Loucy (cell line): ENCODE measurements at regions not wholly inside any gene's neighbourhood (a gene's known extent, or its start where the extent isn't known, plus 50 kb on each side); places are given as distances from the start of the nearest gene placed in this dataset.

Experiments used
- H2AFZ ChIP-seq: fragments of 200-600 bp; sonication (generic); 2 replicates; pipeline ENCODE4 v1.6.0; 2016; ENCODE audit warnings: antibody characterized with exemption, mild to moderate bottlenecking, low read length, moderate library complexity
- H3F3A ChIP-seq: fragments of 200-600 bp; 2 replicates; pipeline ENCODE4 v1.6.0; 2016; ENCODE audit warnings: antibody characterized with exemption, low read depth, mild to moderate bottlenecking
- H3K27me3 ChIP-seq: fragments of 200-600 bp; sonication (generic); 2 replicates; pipeline ENCODE4 v1.6.1; 2014; ENCODE audit warnings: low read length, mild to moderate bottlenecking; ENCODE audit not compliant: insufficient read depth, poor library complexity, severe bottlenecking
- H3K36me3 ChIP-seq: fragments of 200-600 bp; sonication (generic); 2 replicates; pipeline ENCODE4 v1.6.1; 2016; ENCODE audit warnings: low read length; ENCODE audit not compliant: insufficient read depth
- H3K4me1 ChIP-seq: fragments of 200-600 bp; sonication (generic); 2 replicates; pipeline ENCODE4 v1.5.1; 2014; ENCODE audit warnings: low read length, mild to moderate bottlenecking; ENCODE audit not compliant: insufficient read depth, poor library complexity, severe bottlenecking
- H3K4me2 ChIP-seq: fragments of 200-600 bp; sonication (generic); 2 replicates; pipeline ENCODE4 v1.6.0; 2014; ENCODE audit warnings: antibody characterized with exemption, low read length, low read depth, mild to moderate bottlenecking; ENCODE audit not compliant: poor library complexity, severe bottlenecking
- H3K4me3 ChIP-seq: fragments of 200-600 bp; sonication (generic); 2 replicates; pipeline ENCODE4 v1.5.1; 2014; ENCODE audit warnings: low read length, mild to moderate bottlenecking, mixed read lengths; ENCODE audit not compliant: poor library complexity, severe bottlenecking
- H3K79me2 ChIP-seq: fragments of 200-600 bp; sonication (generic); 2 replicates; pipeline ENCODE4 v1.6.1; 2014; ENCODE audit warnings: low read length; ENCODE audit not compliant: insufficient read depth
- H3K9ac ChIP-seq: fragments of 200-600 bp; sonication (generic); 2 replicates; pipeline ENCODE4 v1.6.0; 2014; ENCODE audit warnings: mild to moderate bottlenecking, low read depth, low read length, moderate library complexity; ENCODE audit not compliant: poor library complexity, severe bottlenecking
- H3K9me2 ChIP-seq: fragments of 200-600 bp; sonication (generic); replicated peaks from 2 replicates; pipeline ENCODE4 v1.6.1; 2016; ENCODE audit warnings: low read depth, low read length, mixed read lengths
- H3K9me3 ChIP-seq: fragments of 200-600 bp; sonication (generic); 2 replicates; pipeline ENCODE4 v1.6.1; 2014; ENCODE audit warnings: mild to moderate bottlenecking, antibody characterized with exemption, low read length, low read depth; ENCODE audit not compliant: insufficient read depth
- H4K20me1 ChIP-seq: fragments of 200-600 bp; sonication (generic); 2 replicates; pipeline ENCODE4 v1.6.0; 2014; ENCODE audit warnings: antibody characterized with exemption, low read length, mild to moderate bottlenecking; ENCODE audit not compliant: insufficient read depth, poor library complexity, severe bottlenecking
- CTCF ChIP-seq: fragments of 200-600 bp; sonication (generic); conservative IDR thresholded peaks from 2 replicates; pipeline ENCODE4 v1.5.1; 2014; ENCODE audit warnings: mild to moderate bottlenecking, antibody characterized with exemption, low read length
- EZH2phosphoT487 ChIP-seq: fragments of 200-600 bp; IDR thresholded peaks from 2 replicates; pipeline ENCODE4 v1.6.1; 2018; ENCODE audit warnings: antibody characterized with exemption, mild to moderate bottlenecking, moderate library complexity, borderline replicate concordance

GRCh38 chr1:37258068-37258467 lies 216.3 kb upstream of the ZC3H12A start:
- no peaks in the 10 kb centered on the region for H3K4me1 ChIP-seq
- H3K4me3 ChIP-seq = no peak overlapping the region
- no peaks in the 10 kb centered on the region for H3K27me3 ChIP-seq
- no peaks in the 10 kb centered on the region for H4K20me1 ChIP-seq
- TF ChIP-seq CTCF (no peak), EZH2phosphoT487 (no peak)
- H3K9me2 ChIP-seq = no peaks in the 10 kb centered on the region
- no peak overlapping the region for H2AFZ ChIP-seq
- H3K9me3 ChIP-seq = no peaks in the 10 kb centered on the region
- no peaks in the 10 kb centered on the region for H3F3A ChIP-seq
- H3K79me2 ChIP-seq = no peaks in the 10 kb centered on the region
- no peak overlapping the region for H3K9ac ChIP-seq
- no peaks in the 10 kb centered on the region for H3K36me3 ChIP-seq
- no peak overlapping the region for H3K4me2 ChIP-seq

- Histone ChIP-seq H3K4me1 (no peaks in the 10 kb centered on the region), H3K36me3 (no peaks in the 10 kb centered on the region), H3K9ac (no peak overlapping the region), H3K4me3 (no peak overlapping the region), H3K27me3 (no peaks in the 10 kb centered on the region), H3F3A (no peaks in the 10 kb centered on the region), H2AFZ (no peak overlapping the region), H3K79me2 (no peaks in the 10 kb centered on the region), H3K9me3 (no peaks in the 10 kb centered on the region), H3K4me2 (no peak overlapping the region), H3K9me2 (no peaks in the 10 kb centered on the region), H4K20me1 (no peaks in the 10 kb centered on the region)
- TF ChIP-seq EZH2phosphoT487 (no peak), CTCF (no peak)
Measured at GRCh38 chr1:37259019-37259418, 215.4 kb upstream of the ZC3H12A start.

- H3K79me2 ChIP-seq = no peaks in the 10 kb centered on the region
- H3K4me2 ChIP-seq = no peak overlapping the region
- no peaks in the 10 kb centered on the region for H3K4me1 ChIP-seq
- H2AFZ ChIP-seq = no peak overlapping the region
- H3K4me3 ChIP-seq = no peak overlapping the region
- TF ChIP-seq CTCF = no peak
- no peak for TF ChIP-seq EZH2phosphoT487
- H3K27me3 ChIP-seq = no peaks in the 10 kb centered on the region
- H3K9ac ChIP-seq = no peak overlapping the region
- H3K9me3 ChIP-seq = no peaks in the 10 kb centered on the region
- no peaks in the 10 kb centered on the region for H4K20me1 ChIP-seq
- no peaks in the 10 kb centered on the region for H3K36me3 ChIP-seq
- H3K9me2 ChIP-seq = no peaks in the 10 kb centered on the region
- H3F3A ChIP-seq = no peaks in the 10 kb centered on the region
Measured at GRCh38 chr1:37261129-37261528, 213.3 kb upstream of the ZC3H12A start.
